GM21619 (cell line): ENCODE measurements at regions not wholly inside any gene's neighbourhood (a gene's known extent, or its start where the extent isn't known, plus 50 kb on each side); places are given as distances from the start of the nearest gene placed in this dataset.
"Not testable (repeated sequence)": the region's sequence is repeated elsewhere in the genome, so short reads cannot be mapped to it uniquely, and the experiment has no call there.

Source experiments
- ATAC-seq: cut with Tn5 transposase; IDR thresholded peaks from one replicate; pipeline ENCODE4 v1.9.1; 2021; ENCODE audit not compliant: unreplicated experiment

DNA sequence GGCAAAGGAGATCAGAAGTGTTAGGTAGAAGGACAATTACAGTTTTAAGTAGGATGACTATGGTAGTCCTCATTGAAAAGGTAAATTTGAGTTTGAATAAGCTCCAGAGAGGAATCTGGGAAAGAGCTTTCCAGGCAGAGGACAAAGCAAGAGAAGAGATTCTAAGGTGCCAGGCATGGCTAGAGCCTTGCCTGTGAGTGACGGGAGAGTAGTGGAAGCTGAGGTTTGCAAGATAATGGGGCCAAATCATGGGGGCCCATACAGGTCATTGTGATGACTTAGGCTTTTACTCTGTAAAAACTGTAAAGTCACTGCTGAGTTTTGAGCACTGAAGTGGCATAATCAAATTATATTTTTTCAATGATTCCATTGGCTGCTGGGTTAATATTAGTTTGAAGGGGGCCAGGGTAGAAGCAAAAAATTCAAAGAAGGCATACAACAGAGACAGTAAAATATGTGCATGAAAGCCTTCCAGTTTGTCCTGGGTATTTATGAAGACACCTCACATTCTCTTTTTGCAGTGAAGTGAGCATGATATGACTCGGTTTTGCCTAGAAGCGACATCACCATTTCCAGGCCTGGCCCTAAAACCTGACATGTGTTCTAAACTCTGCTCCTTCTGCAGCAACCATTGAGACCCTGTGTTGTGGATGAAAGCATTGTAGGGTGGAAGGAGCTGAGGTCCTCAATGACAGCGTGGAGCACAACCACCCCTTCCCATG lies 279.8 kb upstream of the TNC start:
- no peak for ATAC-seq

DNA sequence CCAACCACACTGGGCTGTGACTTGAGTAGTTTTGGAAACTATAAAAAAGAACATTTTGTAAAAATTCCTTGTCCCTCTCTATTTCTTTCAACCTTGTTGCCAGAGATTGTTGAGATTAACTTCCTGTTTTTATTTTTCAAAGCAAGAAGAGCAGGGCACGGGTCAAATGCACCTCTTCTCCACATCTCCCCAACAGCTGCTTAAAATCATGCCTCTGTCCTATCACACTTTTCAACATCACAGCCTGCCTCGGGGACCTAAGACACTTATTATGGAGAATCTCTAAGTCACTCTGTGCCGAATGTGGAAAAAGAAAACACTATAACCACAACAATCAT lies 280.3 kb upstream of the TNC start:
- ATAC-seq, result no peak

DNA sequence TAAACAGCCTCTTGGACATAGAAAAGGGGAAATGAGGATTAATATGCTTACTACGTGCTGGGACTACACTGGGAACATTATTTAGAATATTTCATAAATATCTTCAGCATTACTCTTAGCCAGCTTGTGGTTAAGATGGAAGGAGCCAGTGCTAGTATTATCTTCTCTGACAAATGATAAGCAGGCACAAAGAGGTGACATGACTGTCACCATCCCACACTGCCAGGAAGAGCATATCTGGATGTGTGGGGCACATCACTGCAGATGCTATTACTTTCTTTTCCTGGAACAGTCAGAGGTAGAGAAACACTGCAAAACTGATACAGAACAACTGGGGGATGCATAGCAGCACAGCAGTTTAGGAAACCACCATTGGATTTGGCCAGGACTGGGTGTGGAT lies 281.0 kb upstream of the TNC start:
- ATAC-seq, result no peak

- ATAC-seq, result no peak
Measured at GRCh38 chr9:115400796-115401195, 282.8 kb upstream of the TNC start.

- ATAC-seq, result no peak
Measured at GRCh38 chr9:115401756-115402327, 283.9 kb upstream of the TNC start.

GRCh38 chr9:115403753-115404152 lies 285.8 kb upstream of the TNC start:
- no peak for ATAC-seq

GRCh38 chr9:115404311-115404710 lies 286.4 kb upstream of the TNC start:
- ATAC-seq, result no peak

GRCh38 chr9:115411516-115411915 lies 293.6 kb upstream of the TNC start:
- no peak for ATAC-seq

GRCh38 chr9:115411993-115412452 lies 294.1 kb upstream of the TNC start:
- ATAC-seq, result no peak

GRCh38 chr9:115412656-115413055 lies 294.7 kb upstream of the TNC start:
- ATAC-seq, result no peak

GRCh38 chr9:115413304-115413703 lies 295.3 kb upstream of the TNC start:
- peak; percentile 52 for ATAC-seq

DNA sequence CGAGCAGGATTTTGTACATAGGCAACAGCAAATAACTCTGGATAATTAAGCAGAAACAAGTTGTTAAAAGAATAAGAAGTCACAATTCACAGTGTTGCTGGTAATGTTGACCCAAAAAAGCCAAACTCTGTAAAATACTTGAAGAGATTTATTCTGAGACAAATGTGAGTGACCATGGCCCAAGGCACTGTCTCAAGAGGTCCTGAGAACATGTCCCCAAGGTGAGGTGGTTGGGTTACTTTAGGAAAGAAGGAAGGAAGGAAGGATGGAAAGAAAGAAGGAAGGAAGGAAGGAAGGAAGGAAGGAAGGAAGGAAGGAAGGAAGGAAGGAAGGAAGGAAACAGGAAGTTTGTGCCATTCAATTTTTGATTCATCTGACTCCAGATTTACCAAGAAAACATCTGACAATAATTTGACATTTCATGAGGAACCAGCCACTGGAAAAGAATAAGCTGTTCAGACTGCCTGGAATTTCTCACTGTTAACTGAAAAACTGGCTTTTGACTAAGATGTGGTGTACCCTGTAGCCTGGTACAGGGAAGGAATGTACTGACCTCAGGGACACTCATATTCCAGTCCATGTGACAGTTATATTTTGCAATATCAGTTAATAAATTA lies 295.9 kb upstream of the TNC start:
- ATAC-seq, result no peak

- no peak for ATAC-seq
Measured at GRCh38 chr9:115414561-115414960, 296.6 kb upstream of the TNC start.

- no peak for ATAC-seq
Measured at GRCh38 chr9:115415450-115415849, 297.5 kb upstream of the TNC start.

- ATAC-seq, result peak; percentile 70
Measured at GRCh38 chr9:115416299-115416698, 298.3 kb upstream of the TNC start.

GRCh38 chr9:115418181-115418580 lies 300.2 kb upstream of the TNC start:
- ATAC-seq, result not testable (repeated sequence)

DNA sequence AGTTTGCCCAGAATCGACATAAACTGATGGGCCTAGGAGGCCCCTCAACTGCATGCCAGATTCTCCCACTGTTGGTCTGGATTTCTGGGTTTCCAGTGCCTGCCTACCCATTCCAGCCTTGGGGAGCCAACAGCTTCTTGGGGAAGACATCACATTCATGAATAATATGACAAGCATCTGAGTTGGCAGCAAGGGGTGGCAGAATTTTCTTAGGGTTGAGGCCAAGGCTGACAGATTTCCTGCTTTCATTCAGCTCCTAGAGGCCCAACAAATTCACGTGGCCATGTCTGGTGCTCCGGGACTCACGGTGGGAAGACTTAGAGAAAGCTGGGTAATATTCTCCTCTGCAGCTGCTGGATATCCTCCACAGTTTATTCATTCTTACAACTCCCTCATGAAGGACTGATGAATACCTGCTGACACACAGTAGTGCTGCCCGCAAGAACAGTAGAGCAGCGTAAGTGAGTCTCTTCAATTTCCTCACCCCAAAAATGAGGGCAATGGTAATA lies 305.0 kb upstream of the TNC start:
- no peak for ATAC-seq

- no peak for ATAC-seq
Measured at GRCh38 chr9:115423646-115424045, 305.7 kb upstream of the TNC start.

DNA sequence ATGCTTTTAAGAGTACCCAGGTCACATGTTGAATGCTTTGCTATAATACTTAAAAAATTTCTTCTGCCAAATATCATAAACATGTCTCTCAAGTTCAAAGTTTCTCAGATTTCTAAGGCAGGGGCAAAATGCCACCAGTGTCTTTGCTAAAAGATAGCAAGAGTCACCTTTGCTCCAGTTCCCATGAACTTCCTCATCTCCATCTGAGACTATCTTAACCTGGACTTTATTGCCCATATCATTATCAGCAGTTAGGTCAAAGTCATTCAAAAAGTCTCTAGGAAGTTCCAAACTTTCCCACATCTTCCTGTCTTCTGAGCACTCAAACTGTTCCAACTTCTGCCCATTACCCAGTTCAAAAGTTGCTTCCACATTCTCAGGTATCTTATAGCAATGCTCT lies 307.6 kb upstream of the TNC start:
- ATAC-seq, result no peak

DNA sequence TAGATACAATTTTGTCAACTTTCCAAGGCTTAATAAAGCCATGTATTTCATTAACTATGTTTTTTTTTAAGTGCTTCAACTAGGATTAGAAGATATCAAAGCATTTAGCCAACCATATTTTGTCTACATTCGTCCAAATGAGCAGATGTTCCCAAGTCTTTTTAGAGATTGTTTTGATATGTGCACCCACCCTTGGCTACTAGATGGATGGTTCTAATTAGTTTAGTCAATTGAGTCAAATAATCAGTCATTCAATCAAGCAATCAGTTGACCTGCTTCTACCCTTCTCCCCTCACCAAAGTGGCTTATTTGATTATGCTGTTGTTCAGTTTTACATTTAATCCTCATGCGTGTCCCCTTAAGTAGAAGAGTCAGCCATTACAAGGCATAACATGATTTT lies 319.5 kb upstream of the TNC start:
- ATAC-seq, result no peak

GRCh38 chr9:115439641-115440040 lies 321.7 kb upstream of the TNC start:
- no peak for ATAC-seq

- ATAC-seq, result no peak
Measured at GRCh38 chr9:115442054-115442453, 324.1 kb upstream of the TNC start.
